GM12878 (cell line): ENCODE measurements at regions not wholly inside any gene's neighbourhood (a gene's known extent, or its start where the extent isn't known, plus 50 kb on each side); places are given as distances from the start of the nearest gene placed in this dataset.

Experiments
- ATAC-seq: fragments of 200-7000 bp; cut with Tn5 transposase; 3 replicates; pipeline ENCODE4 v1.9.1; 2020; ENCODE audit warnings: mild to moderate bottlenecking, moderate library complexity
- BruUV-seq: library from RNA; stranded (reverse); fragments of 400-500 nt; replicated peaks from 2 replicates; lab custom pipeline; 2021; lab: Mats Ljungman, UMichigan
- CTCF ChIA-PET: fragments of 300-600 bp; sonication (Branson Sonifier 250); formaldehyde crosslinking; extraction: SDS; loops from one replicate; lab custom pipeline; 2021; ENCODE audit warnings: inconsistent platforms; lab: Yijun Ruan, JAX
- POLR2A ChIA-PET: fragments of 350-600 bp; formaldehyde crosslinking; extraction: SDS; loops from one replicate; lab custom pipeline; 2021; ENCODE audit warnings: inconsistent platforms; lab: Charles Lee
- RAD21 ChIA-PET: fragments of 300-600 bp; sonication (Branson Sonifier 250); formaldehyde crosslinking; loops from one replicate; lab custom pipeline; 2023; ENCODE audit warnings: antibody characterized with exemption; ENCODE audit not compliant: unreplicated experiment; lab: Charles Lee
- SMC1A ChIA-PET: fragments of 300-600 bp; sonication (Branson Sonifier 250); formaldehyde crosslinking; loops from one replicate; lab custom pipeline; 2023; ENCODE audit not compliant: unreplicated experiment, uncharacterized antibody; lab: Charles Lee
- DNase-seq: peaks from one replicate; pipeline ENCODE4 v3.0.0-alpha.2; 2011; ENCODE audit warnings: low read depth, low spot score
- FAIRE-seq: peaks from 3 replicates; lab custom pipeline; 2011; peaks lifted over from hg19 to GRCh38; lab: Jason Lieb, UNC
- H2AFZ ChIP-seq: 2 replicates; pipeline ENCODE4 v1.6.0; 2011; ENCODE audit warnings: low read depth, low read length, control low read depth; ENCODE audit not compliant: control insufficient read depth
- H3K27ac ChIP-seq: 2 replicates; pipeline ENCODE4 v1.5.1; 2011; ENCODE audit warnings: control low read depth; ENCODE audit not compliant: control insufficient read depth, insufficient read depth
- H3K27me3 ChIP-seq, 2 experiments: replicated peaks in 1 of 2; 2 replicates each; pipeline versions ENCODE4 v1.6.0 to v1.6.1; 2011; ENCODE audit warnings: low read length in 1 of 2; ENCODE audit not compliant: control insufficient read depth in 2 of 2, insufficient read depth in 2 of 2
- H3K36me3 ChIP-seq, 2 experiments: 2 replicates each; pipeline ENCODE4 v1.5.1; 2011; ENCODE audit warnings: low read length in 1 of 2; ENCODE audit not compliant: control insufficient read depth in 2 of 2, insufficient read depth in 2 of 2
- H3K4me1 ChIP-seq: 2 replicates; pipeline ENCODE4 v1.6.1; 2011; ENCODE audit warnings: mild to moderate bottlenecking, low read length, moderate library complexity, mixed read lengths; ENCODE audit not compliant: control insufficient read depth, insufficient read depth
- H3K4me2 ChIP-seq: 2 replicates; pipeline ENCODE4 v1.6.0; 2011; ENCODE audit warnings: control low read depth; ENCODE audit not compliant: control insufficient read depth, insufficient read depth
- H3K4me3 ChIP-seq: fragments of 200-600 bp; sonication (generic); 2 replicates; pipeline ENCODE4 v1.5.1; 2016
- H3K79me2 ChIP-seq: 2 replicates; pipeline ENCODE4 v1.6.0; 2011; ENCODE audit warnings: low read length; ENCODE audit not compliant: control insufficient read depth, insufficient read depth
- H3K9ac ChIP-seq: 2 replicates; pipeline ENCODE4 v1.8.0; 2011; ENCODE audit warnings: low read length, control low read depth, mixed read lengths; ENCODE audit not compliant: control insufficient read depth, insufficient read depth
- H3K9me3 ChIP-seq: replicated peaks from 3 replicates; pipeline ENCODE4 v1.5.1; 2011; ENCODE audit warnings: mild to moderate bottlenecking, low read length; ENCODE audit not compliant: control insufficient read depth, insufficient read depth
- H4K20me1 ChIP-seq: 2 replicates; pipeline ENCODE4 v1.6.0; 2011; ENCODE audit not compliant: control insufficient read depth, insufficient read depth
- EGR1 ChIP-seq, 2 experiments: IDR thresholded peaks; 1 replicate in 1 of 2; 2 replicates in 1 of 2; pipeline ENCODE4 v1.6.1; 2011 to 2012; ENCODE audit warnings: low read depth in 2 of 2, low read length in 2 of 2, borderline replicate concordance in 1 of 2, mild to moderate bottlenecking in 1 of 2, moderate library complexity in 1 of 2
- STAT3 ChIP-seq: IDR thresholded peaks from 2 replicates; pipeline ENCODE4 v1.6.1; 2011; ENCODE audit warnings: low read depth, low read length, improper control_type of control experiment
- TBL1XR1 ChIP-seq: IDR thresholded peaks from 2 replicates; pipeline ENCODE4 v1.6.1; 2012; ENCODE audit warnings: low read depth, low read length, improper control_type of control experiment
- TCF12 ChIP-seq: IDR thresholded peaks from 2 replicates; pipeline ENCODE4 v1.6.1; 2011; ENCODE audit warnings: low read depth, mild to moderate bottlenecking, low read length
- WGBS: methylation state at CpG from one replicate; pipeline ENCODE4 v1.1.6; 2016; ENCODE audit warnings: low lambda C conversion rate; ENCODE audit not compliant: insufficient replicate concordance, insufficient coverage; ENCODE audit errors: missing lambda C conversion rate; 5-methylcytosine and 5-hydroxymethylcytosine counted together
- in situ Hi-C: fragments of 300-500 bp; cut with MboI; formaldehyde crosslinking; loops from 9 replicates; pipeline ENCODE4 v1.14.3; 2018; ENCODE audit warnings: mixed read lengths
- intact Hi-C: fragments of 100-400 bp; cut with micrococcal nuclease; formaldehyde crosslinking; loops from one replicate; pipeline ENCODE4 v1.14.2; 2022; ENCODE audit not compliant: unreplicated experiment
- TF ChIP-seq, protein P1 (sequence below): fragments of 450-650 bp; IDR thresholded peaks from 2 replicates; pipeline ENCODE4 v1.6.1; 2017; ENCODE audit warnings: mild to moderate bottlenecking, moderate library complexity

GRCh38 chr7:156145184-156145583, 332.9 kb upstream of the SHH start:
- no peak overlapping the region for H3K9ac ChIP-seq
- no peak overlapping the region for H3K4me3 ChIP-seq
- TF ChIP-seq STAT3 (no peak), TCF12 (no peak), EGR1 (IDR thresholded peaks at IDR 0.05; ENCODE audit: borderline replicate concordance in 1 of 2, low read depth in 2 of 2, low read length in 2 of 2) (no peak), TBL1XR1 (no peak)
- TF ChIP-seq, protein P1, sequence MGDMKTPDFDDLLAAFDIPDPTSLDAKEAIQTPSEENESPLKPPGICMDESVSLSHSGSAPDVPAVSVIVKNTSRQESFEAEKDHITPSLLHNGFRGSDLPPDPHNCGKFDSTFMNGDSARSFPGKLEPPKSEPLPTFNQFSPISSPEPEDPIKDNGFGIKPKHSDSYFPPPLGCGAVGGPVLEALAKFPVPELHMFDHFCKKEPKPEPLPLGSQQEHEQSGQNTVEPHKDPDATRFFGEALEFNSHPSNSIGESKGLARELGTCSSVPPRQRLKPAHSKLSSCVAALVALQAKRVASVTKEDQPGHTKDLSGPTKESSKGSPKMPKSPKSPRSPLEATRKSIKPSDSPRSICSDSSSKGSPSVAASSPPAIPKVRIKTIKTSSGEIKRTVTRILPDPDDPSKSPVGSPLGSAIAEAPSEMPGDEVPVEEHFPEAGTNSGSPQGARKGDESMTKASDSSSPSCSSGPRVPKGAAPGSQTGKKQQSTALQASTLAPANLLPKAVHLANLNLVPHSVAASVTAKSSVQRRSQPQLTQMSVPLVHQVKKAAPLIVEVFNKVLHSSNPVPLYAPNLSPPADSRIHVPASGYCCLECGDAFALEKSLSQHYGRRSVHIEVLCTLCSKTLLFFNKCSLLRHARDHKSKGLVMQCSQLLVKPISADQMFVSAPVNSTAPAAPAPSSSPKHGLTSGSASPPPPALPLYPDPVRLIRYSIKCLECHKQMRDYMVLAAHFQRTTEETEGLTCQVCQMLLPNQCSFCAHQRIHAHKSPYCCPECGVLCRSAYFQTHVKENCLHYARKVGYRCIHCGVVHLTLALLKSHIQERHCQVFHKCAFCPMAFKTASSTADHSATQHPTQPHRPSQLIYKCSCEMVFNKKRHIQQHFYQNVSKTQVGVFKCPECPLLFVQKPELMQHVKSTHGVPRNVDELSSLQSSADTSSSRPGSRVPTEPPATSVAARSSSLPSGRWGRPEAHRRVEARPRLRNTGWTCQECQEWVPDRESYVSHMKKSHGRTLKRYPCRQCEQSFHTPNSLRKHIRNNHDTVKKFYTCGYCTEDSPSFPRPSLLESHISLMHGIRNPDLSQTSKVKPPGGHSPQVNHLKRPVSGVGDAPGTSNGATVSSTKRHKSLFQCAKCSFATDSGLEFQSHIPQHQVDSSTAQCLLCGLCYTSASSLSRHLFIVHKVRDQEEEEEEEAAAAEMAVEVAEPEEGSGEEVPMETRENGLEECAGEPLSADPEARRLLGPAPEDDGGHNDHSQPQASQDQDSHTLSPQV: no peak
- TF ChIP-seq, all 136 proteins: peak for 0
- H3K79me2 ChIP-seq: no peaks in the 10 kb centered on the region
- intact Hi-C loops: no loop called here
- in situ Hi-C loops: no loop called here
- BruUV-seq: no TSS peak
- H2AFZ ChIP-seq: no peak overlapping the region
- H3K27ac ChIP-seq: no peak overlapping the region
- ChIA-PET CTCF (no interaction called here), RAD21 (no interaction called here), POLR2A (no interaction called here), SMC1A (no interaction called here)
- FAIRE-seq: no peak
- no peak for DNase-seq
- no peak overlapping the region for H3K4me2 ChIP-seq
- H3K27me3 ChIP-seq: no peaks in the 10 kb centered on the region; a peak in 1 of 4 replicates
- H4K20me1 ChIP-seq: no peaks in the 10 kb centered on the region
- no peak for ATAC-seq
- no peaks in the 10 kb centered on the region for H3K9me3 ChIP-seq
- no peaks in the 10 kb centered on the region for H3K36me3 ChIP-seq
- no peaks in the 10 kb centered on the region for H3K4me1 ChIP-seq
- WGBS: 47% methylated on average over 6 of the region's 6 CpGs
